ENCODE measurements at regions not wholly inside any gene's neighbourhood (a gene's known extent, or its start where the extent isn't known, plus 50 kb on each side); places are given as distances from the start of the nearest gene placed in this dataset.

DNA sequence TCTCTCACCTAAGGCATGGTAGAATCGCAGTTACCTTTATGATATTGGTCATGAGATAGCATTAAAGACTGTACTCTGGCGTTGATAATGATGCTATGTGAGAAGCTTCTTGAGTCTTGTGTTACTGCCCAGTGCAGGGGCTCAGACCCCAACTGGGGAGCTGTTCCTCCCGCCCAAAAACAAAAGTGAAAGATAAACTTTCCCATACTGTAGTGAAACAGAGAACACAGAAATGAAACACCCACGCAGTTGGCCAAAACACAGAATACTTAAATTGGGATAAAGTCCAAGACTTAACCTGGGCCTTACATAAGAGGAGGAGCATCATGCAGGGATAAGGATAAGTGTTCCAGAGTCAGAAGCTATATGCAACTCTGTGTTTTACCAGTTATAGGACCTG lies 130.6 kb downstream of the HHIPL2 start:
- no peaks in the 10 kb centered on the region for H3K23me2 ChIP-seq (ENCODE audit: low read depth, low read length)
- H3K27ac ChIP-seq (ENCODE audit: low read depth, low read length), result no peak overlapping the region
- no peak for DNase-seq (ENCODE audit: low read depth in 1 of 2, low spot score in 2 of 2)
- no peak overlapping the region for H3K56ac ChIP-seq (replicated peaks; ENCODE audit: insufficient read length, low read depth, low read length)
- FAIRE-seq, result no peak
- no peak overlapping the region for H3K4me2 ChIP-seq (ENCODE audit: insufficient read depth in 1 of 2, low read depth in 2 of 2, low read length in 2 of 2)
- no peak overlapping the region for H4K5ac ChIP-seq (ENCODE audit: insufficient read length, low read depth, low read length)
- no peaks in the 10 kb centered on the region for H3K4me1 ChIP-seq (replicated peaks in 1 of 4; ENCODE audit: control insufficient read depth in 3 of 4, insufficient read depth in 4 of 4, low read length in 3 of 4)
- no peak overlapping the region for H2BK5ac ChIP-seq (ENCODE audit: low read depth, low read length)
- H2AFZ ChIP-seq (ENCODE audit: low read length), result no peak overlapping the region
- H3K14ac ChIP-seq (ENCODE audit: insufficient read length), result no peak overlapping the region
- no peak overlapping the region for H2BK12ac ChIP-seq (ENCODE audit: low read depth, low read length)
- no peak overlapping the region for H2AK5ac ChIP-seq (ENCODE audit: low read depth, low read length)
- H3K79me2 ChIP-seq (ENCODE audit: control insufficient read depth in 1 of 2, insufficient read depth in 2 of 2, low read length in 2 of 2), result no peaks in the 10 kb centered on the region
- H3K27me3 ChIP-seq (replicated peaks in 1 of 4; ENCODE audit: control insufficient read depth in 3 of 4, extremely low read depth in 1 of 4, insufficient read depth in 3 of 4, low read length in 3 of 4), result no peaks in the 10 kb centered on the region
- H2BK120ac ChIP-seq (replicated peaks; ENCODE audit: low read depth, low read length), result no peak overlapping the region
- no peak overlapping the region for H2BK20ac ChIP-seq (ENCODE audit: low read length)
- H3K4me3 ChIP-seq (ENCODE audit: extremely low read depth in 1 of 4, insufficient read depth in 2 of 4, low read depth in 3 of 4, low read length in 4 of 4), result no peak overlapping the region
- H3K4ac ChIP-seq (replicated peaks; ENCODE audit: insufficient read length, low read depth, low read length), result no peak overlapping the region
- no peak overlapping the region for H2BK15ac ChIP-seq (ENCODE audit: low read length)
- no peaks in the 10 kb centered on the region for H3K9me3 ChIP-seq (ENCODE audit: insufficient read depth in 2 of 2, low read depth in 1 of 2, low read length in 1 of 2)
- ChIA-PET POLR2A (ENCODE audit: partially characterized antibody) (no interaction called here), CTCF (ENCODE audit: partially characterized antibody) (interaction anchor here (0.6 to 2.4 kb wide), 4 partner anchors 37 to 307 kb away, joined by 3 to 6 read pairs (median 4); no protein-coding TSS in a partner anchor)
- H4K20me1 ChIP-seq (replicated peaks in 1 of 2; ENCODE audit: control insufficient read depth in 1 of 2, insufficient read depth in 2 of 2, low read length in 2 of 2), result no peaks in the 10 kb centered on the region
- 92% methylated on average over 4 of the region's 4 CpGs; no CpG with 5 or more reads in 1 of the 2 experiments for WGBS, 2 experiments (ENCODE audit: extremely low coverage in 1 of 2, insufficient coverage in 1 of 2, insufficient read length in 1 of 2, insufficient replicate concordance in 2 of 2, low coverage in 1 of 2, low lambda C conversion rate in 2 of 2, missing lambda C conversion rate in 1 of 2)
- H3K9ac ChIP-seq (replicated peaks in 1 of 4; ENCODE audit: extremely low read depth in 1 of 4, low read depth in 3 of 4, low read length in 3 of 4), result no peak overlapping the region
- H4K8ac ChIP-seq (ENCODE audit: extremely low read depth, insufficient read depth, low read length), result no peak overlapping the region
- no peaks in the 10 kb centered on the region for H3K79me1 ChIP-seq (ENCODE audit: low read depth, low read length)
- no peak overlapping the region for H3K23ac ChIP-seq (ENCODE audit: insufficient read length)
- no peaks in the 10 kb centered on the region for H3K36me3 ChIP-seq (ENCODE audit: control insufficient read depth in 2 of 4, insufficient read depth in 4 of 4, low read length in 3 of 4)
- H4K91ac ChIP-seq (replicated peaks; ENCODE audit: insufficient read length, low read length), result no peak overlapping the region
- H3K18ac ChIP-seq (ENCODE audit: extremely low read depth, low read length), result no peak overlapping the region
- TF ChIP-seq SP2 (IDR thresholded peaks at IDR 0.05; ENCODE audit: low read length) (no peak), CHD2 (IDR thresholded peaks at IDR 0.05; ENCODE audit: low read length) (no peak), CEBPB (IDR thresholded peaks at IDR 0.05; ENCODE audit: low read depth, low read length) (no peak), ZNF274 (IDR thresholded peaks at IDR 0.05; ENCODE audit: borderline replicate concordance, extremely low read depth, low read length) (no peak), HDAC6 (IDR thresholded peaks at IDR 0.05; ENCODE audit: low read depth, low read length) (no peak), PHF8 (conservative IDR thresholded peaks at IDR 0.05; ENCODE audit: low read depth, low read length) (no peak), SP4 (IDR thresholded peaks at IDR 0.05; ENCODE audit: low read length) (no peak), NANOG (IDR thresholded peaks at IDR 0.05; ENCODE audit: insufficient read depth, low read depth, low read length, poor library complexity, severe bottlenecking) (no peak), ASH2L (IDR thresholded peaks at IDR 0.05; ENCODE audit: low read length) (no peak), RFX5 (IDR thresholded peaks at IDR 0.05; ENCODE audit: borderline replicate concordance, low read depth, low read length) (no peak), BRCA1 (IDR thresholded peaks at IDR 0.05; ENCODE audit: low read depth, low read length) (no peak), SUZ12 (IDR thresholded peaks at IDR 0.05; ENCODE audit: low read length) (no peak), RBBP5 (IDR thresholded peaks at IDR 0.05; ENCODE audit: borderline replicate concordance, low read depth, low read length) (no peak), SP1 (IDR thresholded peaks at IDR 0.05; ENCODE audit: low read depth, low read length) (no peak)
- TF ChIP-seq, protein P1, sequence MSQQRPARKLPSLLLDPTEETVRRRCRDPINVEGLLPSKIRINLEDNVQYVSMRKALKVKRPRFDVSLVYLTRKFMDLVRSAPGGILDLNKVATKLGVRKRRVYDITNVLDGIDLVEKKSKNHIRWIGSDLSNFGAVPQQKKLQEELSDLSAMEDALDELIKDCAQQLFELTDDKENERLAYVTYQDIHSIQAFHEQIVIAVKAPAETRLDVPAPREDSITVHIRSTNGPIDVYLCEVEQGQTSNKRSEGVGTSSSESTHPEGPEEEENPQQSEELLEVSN (IDR thresholded peaks at IDR 0.05), result no peak

Data from H1 (cell line).